Natural killer cell (primary cell): ENCODE measurements at regions not wholly inside any gene's neighbourhood (a gene's known extent, or its start where the extent isn't known, plus 50 kb on each side); places are given as distances from the start of the nearest gene placed in this dataset.
A peak's percentile ranks its signal among the peaks of the same experiment; 100 is the strongest.

Source experiments
- ATAC-seq, 3 donors: fragments of 150-1000 bp in 2 of 3; fragments of 200-7000 bp in 1 of 3; cut with Tn5 transposase; 1 replicate in 1 of 3; 2 replicates in 2 of 3; pipeline ENCODE4 v1.10.0; 2021; ENCODE audit warnings: mild to moderate bottlenecking in 2 of 3, moderate library complexity in 2 of 3
- DNase-seq, 2 donors: peaks; one replicate each; pipeline versions ENCODE4 v3.0.0 to v3.0.0-alpha.2; 2013 to 2021; ENCODE audit warnings: mixed read lengths in 1 of 2
- H3K27ac ChIP-seq: one replicate; pipeline ENCODE4 v1.5.1; 2013; ENCODE audit warnings: mild to moderate bottlenecking, low read length
- H3K27me3 ChIP-seq: one replicate; pipeline ENCODE4 v1.6.1; 2013; ENCODE audit warnings: low read length; ENCODE audit not compliant: control insufficient read depth, insufficient read depth
- H3K36me3 ChIP-seq: one replicate; pipeline ENCODE4 v1.6.1; 2013; ENCODE audit warnings: low read length; ENCODE audit not compliant: control insufficient read depth, insufficient read depth
- H3K4me1 ChIP-seq: one replicate; pipeline ENCODE4 v1.6.1; 2013; ENCODE audit warnings: low read length; ENCODE audit not compliant: control insufficient read depth, insufficient read depth
- H3K4me3 ChIP-seq: one replicate; pipeline ENCODE4 v1.5.1; 2013; ENCODE audit warnings: low read length
- H3K9me3 ChIP-seq: one replicate; pipeline ENCODE4 v1.6.1; 2013; ENCODE audit warnings: low read length; ENCODE audit not compliant: control insufficient read depth, insufficient read depth
- H3K27ac Mint-ChIP-seq, 2 donors: one replicate each; pipeline ENCODE4 v1.8.0; 2022; ENCODE audit warnings: mild to moderate bottlenecking in 2 of 2, mixed read lengths in 2 of 2, moderate library complexity in 1 of 2
- H3K27me3 Mint-ChIP-seq, 2 donors: one replicate each; pipeline ENCODE4 v1.8.0; 2022; ENCODE audit warnings: low read depth in 2 of 2, mixed read lengths in 2 of 2
- H3K36me3 Mint-ChIP-seq: one replicate; pipeline ENCODE4 v1.8.0; 2022; ENCODE audit warnings: mixed read lengths
- H3K4me1 Mint-ChIP-seq, 2 donors: one replicate each; pipeline ENCODE4 v1.8.0; 2022; ENCODE audit warnings: mixed read lengths in 2 of 2
- H3K4me3 Mint-ChIP-seq: one replicate; pipeline ENCODE4 v1.8.0; 2022; ENCODE audit warnings: mild to moderate bottlenecking, moderate library complexity, mixed read lengths
- H3K9me3 Mint-ChIP-seq, 2 donors: one replicate each; pipeline ENCODE4 v1.8.0; 2022; ENCODE audit warnings: mixed read lengths in 2 of 2
- WGBS: methylation state at CpG from one replicate; pipeline ENCODE4 v1.1.7; 2013; ENCODE audit warnings: missing lambda C conversion rate; ENCODE audit not compliant: insufficient coverage; 5-methylcytosine and 5-hydroxymethylcytosine counted together
- intact Hi-C: fragments of 100-400 bp; cut with micrococcal nuclease; formaldehyde crosslinking; loops from one replicate; pipeline ENCODE4 v1.14.2; 2022
- TF ChIP-seq, protein P1 (sequence below): fragments of 200-600 bp; IDR thresholded peaks from one replicate; pipeline ENCODE4 v1.8.0; 2022; ENCODE audit warnings: antibody characterized with exemption

- H3K27me3 Mint-ChIP-seq, result peaks cover 43 to 52% of the 10 kb centered on the region in 2 donors
- H3K4me1 ChIP-seq, result no peaks in the 10 kb centered on the region
- whole genome bisulfite sequencing, result 92% methylated on average over 5 of the region's 5 CpGs
- DNase-seq (no peak), ATAC-seq (no peak)
- intact Hi-C loops, result no loop called here
- no peaks in the 10 kb centered on the region for H3K36me3 ChIP-seq
- no peak overlapping the region for H3K4me3 ChIP-seq
- no peaks in the 10 kb centered on the region for H3K9me3 ChIP-seq
- H3K9me3 Mint-ChIP-seq, result no peaks in the 10 kb centered on the region
- no peak overlapping the region for H3K27ac ChIP-seq
- no peaks in the 10 kb centered on the region for H3K36me3 Mint-ChIP-seq
- H3K27me3 ChIP-seq, result no peaks in the 10 kb centered on the region
- no peak overlapping the region for H3K27ac Mint-ChIP-seq
- TF ChIP-seq, protein P1, sequence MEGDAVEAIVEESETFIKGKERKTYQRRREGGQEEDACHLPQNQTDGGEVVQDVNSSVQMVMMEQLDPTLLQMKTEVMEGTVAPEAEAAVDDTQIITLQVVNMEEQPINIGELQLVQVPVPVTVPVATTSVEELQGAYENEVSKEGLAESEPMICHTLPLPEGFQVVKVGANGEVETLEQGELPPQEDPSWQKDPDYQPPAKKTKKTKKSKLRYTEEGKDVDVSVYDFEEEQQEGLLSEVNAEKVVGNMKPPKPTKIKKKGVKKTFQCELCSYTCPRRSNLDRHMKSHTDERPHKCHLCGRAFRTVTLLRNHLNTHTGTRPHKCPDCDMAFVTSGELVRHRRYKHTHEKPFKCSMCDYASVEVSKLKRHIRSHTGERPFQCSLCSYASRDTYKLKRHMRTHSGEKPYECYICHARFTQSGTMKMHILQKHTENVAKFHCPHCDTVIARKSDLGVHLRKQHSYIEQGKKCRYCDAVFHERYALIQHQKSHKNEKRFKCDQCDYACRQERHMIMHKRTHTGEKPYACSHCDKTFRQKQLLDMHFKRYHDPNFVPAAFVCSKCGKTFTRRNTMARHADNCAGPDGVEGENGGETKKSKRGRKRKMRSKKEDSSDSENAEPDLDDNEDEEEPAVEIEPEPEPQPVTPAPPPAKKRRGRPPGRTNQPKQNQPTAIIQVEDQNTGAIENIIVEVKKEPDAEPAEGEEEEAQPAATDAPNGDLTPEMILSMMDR, result no peak
- no peak overlapping the region for H3K4me3 Mint-ChIP-seq
- no peaks in the 10 kb centered on the region for H3K4me1 Mint-ChIP-seq
Measured at GRCh38 chr3:127134887-127135240, 58.1 kb upstream of the PRR23E start.

DNA sequence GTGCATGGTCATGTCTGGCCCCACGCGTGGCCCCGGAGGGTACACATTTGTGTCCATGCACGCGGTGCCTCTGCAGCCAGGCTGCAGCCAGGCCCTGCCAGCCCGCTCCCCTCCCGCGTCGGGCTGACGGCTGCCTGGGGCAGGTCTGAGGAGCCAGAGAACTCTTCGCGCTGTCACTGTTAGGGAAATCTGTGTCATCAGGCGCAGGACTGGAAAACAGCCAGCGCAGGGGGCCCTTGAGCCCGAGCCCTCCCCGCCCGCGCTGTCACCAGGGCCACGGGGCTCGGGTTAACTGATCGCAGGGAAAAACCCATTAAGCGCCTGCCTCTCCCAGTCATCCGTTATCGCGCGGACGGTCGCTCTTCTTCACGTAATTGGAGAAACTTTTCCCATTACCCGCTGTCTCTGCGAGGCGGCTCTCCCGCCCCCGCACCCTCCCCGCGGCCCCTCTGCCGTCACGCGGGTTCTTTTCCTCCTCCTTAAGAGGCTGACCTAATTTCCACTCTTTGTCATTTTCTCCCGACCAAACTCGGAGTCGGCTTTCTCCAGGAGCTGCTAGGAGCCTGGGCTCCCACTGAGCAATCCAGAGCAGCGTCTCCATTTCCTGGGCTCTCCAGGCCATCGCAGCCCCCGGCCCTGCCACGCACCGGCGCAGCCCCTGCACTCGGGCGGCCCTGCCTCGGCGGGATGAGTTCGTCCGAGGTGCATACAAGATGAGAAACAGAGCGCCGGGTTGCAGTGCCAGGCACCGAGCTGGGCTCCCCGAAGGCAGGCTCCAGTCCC is 57.5 kb upstream of the PRR23E start:
- H3K27me3 Mint-ChIP-seq, result peaks cover 43 to 50% of the 10 kb centered on the region in 2 donors
- no peaks in the 10 kb centered on the region for H3K36me3 Mint-ChIP-seq
- DNase-seq (no peak), ATAC-seq (no peak)
- peak overlapping the region; percentile 28 for H3K4me3 Mint-ChIP-seq
- no peaks in the 10 kb centered on the region for H3K9me3 Mint-ChIP-seq
- intact Hi-C loops, result no loop called here
- Histone ChIP-seq H3K27me3 (no peaks in the 10 kb centered on the region), H3K4me3 (no peak overlapping the region), H3K4me1 (no peaks in the 10 kb centered on the region), H3K27ac (no peak overlapping the region), H3K36me3 (no peaks in the 10 kb centered on the region), H3K9me3 (no peaks in the 10 kb centered on the region)
- WGBS, result 15% methylated on average over 58 of the region's 58 CpGs
- TF ChIP-seq, protein P1, result no peak
- no peaks in the 10 kb centered on the region for H3K4me1 Mint-ChIP-seq
- H3K27ac Mint-ChIP-seq, result no peak overlapping the region

DNA sequence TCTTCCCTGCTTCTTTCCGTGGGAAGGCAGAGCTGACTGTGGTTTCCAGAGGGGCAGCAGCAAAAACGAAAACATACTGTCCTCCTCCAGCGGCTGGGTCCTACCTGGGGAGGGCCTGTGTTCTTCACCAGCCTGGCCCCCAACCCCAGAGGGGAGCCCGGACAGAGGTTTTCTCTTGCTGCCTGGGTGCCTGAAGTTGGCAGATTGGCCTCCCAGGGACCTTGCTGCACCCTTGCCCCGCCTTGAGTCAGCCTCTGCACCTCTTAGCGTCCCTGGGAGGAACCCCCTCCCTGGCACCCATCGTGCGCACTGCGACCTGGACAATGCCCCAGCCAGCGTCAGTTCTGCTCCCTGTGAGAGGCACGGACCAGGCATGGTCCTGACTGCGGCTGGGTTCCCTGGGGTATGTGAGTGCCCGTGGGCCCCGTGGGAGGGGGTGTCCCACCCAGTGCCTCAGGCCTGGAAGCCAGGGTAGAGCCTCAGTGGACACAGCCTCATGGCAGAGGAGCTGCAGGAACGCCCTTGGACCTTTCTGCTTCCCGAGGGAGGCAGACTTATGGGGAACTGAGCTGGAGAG is 56.8 kb upstream of the PRR23E start:
- no peak for DNase-seq
- ATAC-seq, result no peak
- no peaks in the 10 kb centered on the region for H3K9me3 Mint-ChIP-seq

More for the DNA sequence above, 56.8 kb upstream of the PRR23E start:
- Histone ChIP-seq H3K4me3 (no peak overlapping the region), H3K9me3 (no peaks in the 10 kb centered on the region), H3K4me1 (no peaks in the 10 kb centered on the region), H3K36me3 (no peaks in the 10 kb centered on the region), H3K27me3 (no peaks in the 10 kb centered on the region), H3K27ac (no peak overlapping the region)
- TF ChIP-seq, protein P1, result no peak
- intact Hi-C loops, result no loop called here
- H3K4me1 Mint-ChIP-seq, result no peaks in the 10 kb centered on the region
- no peak overlapping the region for H3K4me3 Mint-ChIP-seq
- H3K27ac Mint-ChIP-seq, result no peak overlapping the region
- no peaks in the 10 kb centered on the region for H3K36me3 Mint-ChIP-seq
- H3K27me3 Mint-ChIP-seq, result peaks cover 43 to 45% of the 10 kb centered on the region in 2 donors
- WGBS, result 68% methylated on average over 16 of the region's 16 CpGs
